Lung (tissue), 11 donors: ENCODE measurements at regions not wholly inside any gene's neighbourhood (a gene's known extent, or its start where the extent isn't known, plus 50 kb on each side); places are given as distances from the start of the nearest gene placed in this dataset.

Experiments
- ATAC-seq: fragments of 200-7000 bp; cut with Tn5 transposase; one replicate; pipeline ENCODE4 v1.9.1; 2020; ENCODE audit warnings: moderate number of reproducible peaks; ENCODE audit not compliant: insufficient read depth, low FRiP score
- DNase-seq, 3 donors: peaks; one replicate each; pipeline ENCODE4 v3.0.0-alpha.2; 2013 to 2017
- H3K27ac ChIP-seq, 2 donors: one replicate each; pipeline ENCODE4 v1.5.1; 2013; ENCODE audit warnings: mild to moderate bottlenecking in 2 of 2, moderate library complexity in 2 of 2, control low read depth in 1 of 2, inconsistent platforms in 1 of 2, low read depth in 1 of 2, low read length in 1 of 2
- H3K27me3 ChIP-seq, 3 donors: one replicate each; pipeline ENCODE4 v1.5.1; 2013; ENCODE audit warnings: low read length in 2 of 3; ENCODE audit not compliant: control insufficient read depth in 3 of 3, insufficient read depth in 3 of 3
- H3K36me3 ChIP-seq, 4 donors: one replicate each; pipeline ENCODE4 v1.5.1; 2013; ENCODE audit warnings: low read length in 4 of 4, mild to moderate bottlenecking in 1 of 4, moderate library complexity in 1 of 4; ENCODE audit not compliant: control insufficient read depth in 4 of 4, insufficient read depth in 4 of 4
- H3K4me1 ChIP-seq, 5 donors: one replicate each; pipeline ENCODE4 v1.5.1; 2013; ENCODE audit warnings: low read length in 5 of 5, mild to moderate bottlenecking in 2 of 5, moderate library complexity in 1 of 5; ENCODE audit not compliant: control insufficient read depth in 5 of 5, insufficient read depth in 5 of 5
- H3K4me3 ChIP-seq: one replicate; pipeline ENCODE4 v1.5.1; 2013; ENCODE audit warnings: mild to moderate bottlenecking, control low read depth, moderate library complexity
- H3K9ac ChIP-seq, 2 donors: one replicate each; pipeline ENCODE4 v1.5.1; 2013; ENCODE audit warnings: low read length in 2 of 2, control low read depth in 1 of 2; ENCODE audit not compliant: insufficient read depth in 1 of 2
- H3K9me3 ChIP-seq, 4 donors: one replicate each; pipeline ENCODE4 v1.5.1; 2013; ENCODE audit warnings: low read length in 3 of 4, mild to moderate bottlenecking in 1 of 4, moderate library complexity in 1 of 4; ENCODE audit not compliant: control insufficient read depth in 4 of 4, insufficient read depth in 3 of 4
- WGBS, 2 donors: extraction: QIAGEN DNeasy Blood & Tissue Kit; methylation state at CpG; one replicate each; pipeline ENCODE4 v1.1.7; 2013; 5-methylcytosine and 5-hydroxymethylcytosine counted together
- TF ChIP-seq, protein P1 (sequence below): IDR thresholded peaks from 2 replicates; pipeline ENCODE4 v1.5.1; 2012; ENCODE audit warnings: mild to moderate bottlenecking; ENCODE audit errors: control extremely low read depth, extremely low read depth
- donor health status: control.
- donor health status: control.
- donor health status: Bipolar disorder and iron deficiency.
- donor health status: healthy.
- donor health status: DM: yes; HTN: yes; CAD: no.

DNA sequence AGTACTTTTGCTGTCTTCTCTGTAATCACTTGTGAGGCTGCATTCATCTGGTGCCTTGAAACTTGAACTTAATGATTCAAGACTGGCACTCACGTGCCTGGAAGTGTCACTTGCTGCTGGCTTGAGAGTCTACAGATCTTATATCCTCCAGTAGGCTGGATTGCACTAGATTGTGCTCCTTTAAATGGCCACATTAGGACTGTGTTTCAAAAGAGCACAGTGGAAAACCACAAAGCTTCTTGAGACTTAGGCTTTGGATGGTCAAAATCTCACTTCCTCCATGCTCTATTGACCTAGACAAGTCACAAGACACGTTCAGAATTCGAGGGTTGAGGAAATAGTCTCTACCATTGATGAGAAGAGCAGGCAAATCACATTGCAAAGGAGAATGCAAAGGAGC is 1278.8 kb upstream of the MIR17HG start:
- Histone ChIP-seq H3K4me1 (no peaks in the 10 kb centered on the region), H3K9me3 (no peaks in the 10 kb centered on the region), H3K36me3 (no peaks in the 10 kb centered on the region), H3K27me3 (no peaks in the 10 kb centered on the region), H3K9ac (no peak overlapping the region), H3K4me3 (no peak overlapping the region), H3K27ac (no peak overlapping the region)
- ATAC-seq (no peak), DNase-seq (no peak)
- WGBS, 2 donors = 25 to 30% methylated on average over 3 of the region's 3 CpGs
- TF ChIP-seq, protein P1, sequence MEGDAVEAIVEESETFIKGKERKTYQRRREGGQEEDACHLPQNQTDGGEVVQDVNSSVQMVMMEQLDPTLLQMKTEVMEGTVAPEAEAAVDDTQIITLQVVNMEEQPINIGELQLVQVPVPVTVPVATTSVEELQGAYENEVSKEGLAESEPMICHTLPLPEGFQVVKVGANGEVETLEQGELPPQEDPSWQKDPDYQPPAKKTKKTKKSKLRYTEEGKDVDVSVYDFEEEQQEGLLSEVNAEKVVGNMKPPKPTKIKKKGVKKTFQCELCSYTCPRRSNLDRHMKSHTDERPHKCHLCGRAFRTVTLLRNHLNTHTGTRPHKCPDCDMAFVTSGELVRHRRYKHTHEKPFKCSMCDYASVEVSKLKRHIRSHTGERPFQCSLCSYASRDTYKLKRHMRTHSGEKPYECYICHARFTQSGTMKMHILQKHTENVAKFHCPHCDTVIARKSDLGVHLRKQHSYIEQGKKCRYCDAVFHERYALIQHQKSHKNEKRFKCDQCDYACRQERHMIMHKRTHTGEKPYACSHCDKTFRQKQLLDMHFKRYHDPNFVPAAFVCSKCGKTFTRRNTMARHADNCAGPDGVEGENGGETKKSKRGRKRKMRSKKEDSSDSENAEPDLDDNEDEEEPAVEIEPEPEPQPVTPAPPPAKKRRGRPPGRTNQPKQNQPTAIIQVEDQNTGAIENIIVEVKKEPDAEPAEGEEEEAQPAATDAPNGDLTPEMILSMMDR = no peak

DNA sequence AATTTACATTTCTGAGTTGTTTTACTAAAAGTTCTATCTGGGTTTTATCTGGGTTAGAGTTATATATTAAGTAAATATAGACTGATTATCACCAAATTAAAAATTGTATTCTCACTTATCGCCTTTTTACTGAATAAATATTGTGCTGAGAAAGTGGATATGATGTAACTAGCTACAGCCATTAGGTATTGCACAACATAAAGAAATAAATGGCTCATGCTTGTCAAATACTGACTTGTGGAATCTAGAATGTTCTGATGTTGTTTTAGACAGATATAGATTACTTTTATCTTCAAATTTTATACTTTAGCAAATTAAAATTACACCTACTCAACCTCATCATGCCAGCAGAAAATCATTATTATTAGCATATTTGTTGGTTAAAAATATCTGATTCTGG is 1277.1 kb upstream of the MIR17HG start:
- DNase-seq = peak in 1 of 3 donors; percentile 17
- H3K27ac ChIP-seq = no peak overlapping the region
- no peak overlapping the region for H3K9ac ChIP-seq
- ATAC-seq = no peak
- 67 to 85% methylated on average over 1 of the region's 1 CpG for WGBS, 2 donors
- H3K4me1 ChIP-seq = no peaks in the 10 kb centered on the region
- H3K4me3 ChIP-seq = no peak overlapping the region
- no peaks in the 10 kb centered on the region for H3K36me3 ChIP-seq
- H3K27me3 ChIP-seq = no peaks in the 10 kb centered on the region
- peaks cover 0 to 2% (median 0%) of the 10 kb centered on the region in 4 donors for H3K9me3 ChIP-seq
- TF ChIP-seq, protein P1 = no peak

DNA sequence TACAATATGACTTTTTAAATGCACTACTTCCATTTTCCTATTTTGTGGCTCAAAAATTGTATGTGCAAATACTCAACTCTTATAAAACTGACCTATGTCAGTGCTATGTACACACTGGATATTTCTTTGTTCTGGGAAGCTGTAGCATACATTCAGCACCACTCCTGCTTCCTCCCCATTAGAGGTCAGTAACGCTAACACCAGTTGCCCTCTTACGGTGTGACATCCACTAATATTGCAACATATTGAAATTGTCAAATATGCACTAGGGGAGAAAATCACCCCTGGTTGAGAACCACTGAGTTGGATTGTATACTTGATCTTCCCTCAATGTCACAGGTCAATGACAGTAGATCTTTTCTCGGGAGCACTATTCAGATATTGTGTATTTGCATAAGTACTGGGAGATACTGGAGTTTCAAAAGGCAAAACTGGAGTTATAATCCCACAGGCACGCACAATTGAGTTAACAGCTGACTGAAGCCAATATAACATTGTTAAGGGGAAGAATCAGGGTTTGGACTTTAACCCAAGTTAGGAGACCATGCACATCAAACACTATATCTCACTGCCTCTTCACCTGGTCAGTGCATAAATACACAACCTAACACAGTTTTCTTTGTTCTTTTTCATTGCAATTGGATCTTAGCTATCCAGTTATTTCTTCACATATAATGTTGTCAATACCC is 1276.5 kb upstream of the MIR17HG start:
- H3K27ac ChIP-seq = no peak overlapping the region
- H3K4me3 ChIP-seq = no peak overlapping the region
- no peaks in the 10 kb centered on the region for H3K36me3 ChIP-seq
- whole genome bisulfite sequencing, 2 donors = 56 to 78% methylated on average over 4 of the region's 4 CpGs
- ATAC-seq = no peak
- no peaks in the 10 kb centered on the region for H3K4me1 ChIP-seq
- peaks cover 0 to 2% (median 0%) of the 10 kb centered on the region in 4 donors for H3K9me3 ChIP-seq
- no peak overlapping the region for H3K9ac ChIP-seq
- no peak for DNase-seq
- TF ChIP-seq, protein P1 = no peak
- no peaks in the 10 kb centered on the region for H3K27me3 ChIP-seq

DNA sequence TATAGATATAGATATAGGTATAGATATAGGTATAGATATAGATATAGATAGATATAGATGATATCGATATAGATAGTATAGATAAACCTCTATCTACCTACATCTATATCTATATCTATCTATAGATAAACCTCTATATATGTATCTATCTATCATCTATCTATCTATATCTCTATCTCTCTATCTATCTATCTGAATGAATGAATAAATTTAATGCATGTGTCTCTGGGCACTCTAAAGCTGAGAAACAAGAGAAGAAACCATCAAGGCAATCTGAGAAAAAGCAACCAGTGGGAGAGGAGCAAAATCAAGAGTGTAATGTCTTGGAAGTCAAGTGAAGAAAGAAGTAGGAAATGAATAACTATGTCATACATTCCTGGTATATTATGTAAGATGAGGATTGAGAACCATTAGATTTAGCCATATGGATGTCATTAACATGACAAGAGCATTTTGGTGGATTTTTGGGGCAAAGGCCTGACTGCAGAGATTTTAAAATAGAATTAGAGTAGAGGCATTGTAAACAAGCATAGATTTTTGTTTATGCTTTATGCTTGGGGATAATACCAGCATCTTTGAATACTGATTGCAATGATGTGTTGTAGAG is 1262.7 kb upstream of the MIR17HG start:
- DNase-seq = peak in 2 of 3 donors; percentile 31 to 32
- WGBS, 2 donors = 92 to 93% methylated on average over 1 of the region's 1 CpG
- Histone ChIP-seq H3K9me3 (no peaks in the 10 kb centered on the region), H3K4me1 (no peaks in the 10 kb centered on the region), H3K27me3 (no peaks in the 10 kb centered on the region), H3K4me3 (no peak overlapping the region), H3K36me3 (no peaks in the 10 kb centered on the region), H3K9ac (no peak overlapping the region), H3K27ac (no peak overlapping the region)
- TF ChIP-seq, protein P1 = no peak
- ATAC-seq = no peak
